Prostate gland (tissue), 2 donors: ENCODE measurements at regions not wholly inside any gene's neighbourhood (a gene's known extent, or its start where the extent isn't known, plus 50 kb on each side); places are given as distances from the start of the nearest gene placed in this dataset.

Experiments
- DNase-seq: peaks from one replicate; pipeline ENCODE4 v3.0.0-alpha.2; 2019; ENCODE audit warnings: low spot score
- H3K27ac ChIP-seq, 2 donors: fragments of 200-600 bp; sonication (generic); 2 replicates each; pipeline ENCODE4 v1.5.1; 2017 to 2019
- H3K27me3 ChIP-seq: fragments of 200-600 bp; sonication (generic); replicated peaks from 2 replicates; pipeline ENCODE4 v1.5.1; 2019; ENCODE audit not compliant: insufficient read depth
- H3K36me3 ChIP-seq, 2 donors: fragments of 200-600 bp; sonication (generic); 1 replicate in 1 of 2; 2 replicates in 1 of 2; pipeline versions ENCODE4 v1.5.1 to v1.8.1; 2017 to 2019
- H3K4me1 ChIP-seq: fragments of 200-600 bp; sonication (generic); replicated peaks from 2 replicates; pipeline ENCODE4 v1.5.1; 2019
- H3K4me3 ChIP-seq, 2 donors: fragments of 200-600 bp; sonication (generic); 2 replicates each; pipeline ENCODE4 v1.5.1; 2017 to 2019
- H3K9me3 ChIP-seq: fragments of 200-600 bp; sonication (generic); 2 replicates; pipeline ENCODE4 v1.5.1; 2017
- CTCF ChIP-seq, 4 experiments: fragments of 200-600 bp in 2 of 4; fragments of 450-650 bp in 2 of 4; sonication (generic) in 2 of 4; IDR thresholded peaks; 1 replicate in 3 of 4; 2 replicates in 1 of 4; pipeline ENCODE4 v1.5.1; 2016 to 2019; ENCODE audit warnings: antibody characterized with exemption in 4 of 4, mild to moderate bottlenecking in 2 of 4, moderate library complexity in 2 of 4
- POLR2A ChIP-seq: fragments of 450-650 bp; IDR thresholded peaks from one replicate; pipeline ENCODE4 v1.6.1; 2016; ENCODE audit warnings: antibody characterized with exemption, mild to moderate bottlenecking
- POLR2AphosphoS5 ChIP-seq: sonication (generic); formaldehyde crosslinking; IDR thresholded peaks from one replicate; pipeline ENCODE4 v1.6.1; 2017; ENCODE audit warnings: antibody characterized with exemption
- WGBS: methylation state at CpG from one replicate; pipeline ENCODE4 v1.1.5; 2018; 5-methylcytosine and 5-hydroxymethylcytosine counted together
- intact Hi-C: fragments of 100-400 bp; cut with DNase I; formaldehyde crosslinking; loops from one replicate; pipeline ENCODE4 v1.14.2; 2022

- Histone ChIP-seq H3K27me3 (peaks cover 2% of the 10 kb centered on the region), H3K9me3 (no peaks in the 10 kb centered on the region), H3K27ac (no peak overlapping the region), H3K36me3 (no peaks in the 10 kb centered on the region), H3K4me1 (no peaks in the 10 kb centered on the region), H3K4me3 (no peak overlapping the region)
- no peak for DNase-seq
- 79% methylated on average over 6 of the region's 6 CpGs for WGBS
- intact Hi-C loops: no loop called here
- no peak for TF ChIP-seq CTCF (IDR thresholded peaks at IDR 0.05)
- TF ChIP-seq POLR2AphosphoS5: no peak
- no peak for TF ChIP-seq POLR2A
Measured at GRCh38 chr18:24918257-24918656, 433.7 kb downstream of the ZNF521 start.

GRCh38 chr18:24919181-24919797 lies 432.7 kb downstream of the ZNF521 start:
- Histone ChIP-seq H3K9me3 (no peaks in the 10 kb centered on the region), H3K27ac (no peak overlapping the region), H3K36me3 (no peaks in the 10 kb centered on the region), H3K27me3 (peaks cover 2% of the 10 kb centered on the region), H3K4me1 (no peaks in the 10 kb centered on the region), H3K4me3 (no peak overlapping the region)
- no peak for DNase-seq
- no peak for TF ChIP-seq POLR2A
- TF ChIP-seq POLR2AphosphoS5: no peak
- TF ChIP-seq CTCF (IDR thresholded peaks at IDR 0.05): no peak
- intact Hi-C loops: no loop called here
- 75% methylated on average over 10 of the region's 10 CpGs for WGBS

- H3K27me3 ChIP-seq: peaks cover under 1% of the 10 kb centered on the region
- no peaks in the 10 kb centered on the region for H3K9me3 ChIP-seq
- H3K4me1 ChIP-seq: no peaks in the 10 kb centered on the region
- no peak overlapping the region for H3K27ac ChIP-seq
- 75% methylated on average over 4 of the region's 4 CpGs for WGBS
- TF ChIP-seq CTCF (IDR thresholded peaks at IDR 0.05) (no peak), POLR2A (no peak), POLR2AphosphoS5 (no peak)
- intact Hi-C loops: no loop called here
- DNase-seq: no peak
- no peaks in the 10 kb centered on the region for H3K36me3 ChIP-seq
- no peak overlapping the region for H3K4me3 ChIP-seq
Measured at GRCh38 chr18:24922491-24922890, 429.5 kb downstream of the ZNF521 start.

GRCh38 chr18:24923138-24923537 lies 428.8 kb downstream of the ZNF521 start:
- Histone ChIP-seq H3K4me3 (no peak overlapping the region), H3K27me3 (no peaks in the 10 kb centered on the region), H3K4me1 (no peaks in the 10 kb centered on the region), H3K36me3 (no peaks in the 10 kb centered on the region), H3K27ac (no peak overlapping the region), H3K9me3 (no peaks in the 10 kb centered on the region)
- DNase-seq: no peak
- intact Hi-C loops: no loop called here
- TF ChIP-seq POLR2AphosphoS5 (no peak), POLR2A (no peak), CTCF (IDR thresholded peaks at IDR 0.05) (no peak)
- whole genome bisulfite sequencing: 0% methylated on average over 1 of the region's 1 CpG

GRCh38 chr18:24924066-24924716 lies 427.8 kb downstream of the ZNF521 start:
- TF ChIP-seq CTCF (IDR thresholded peaks at IDR 0.05) (no peak), POLR2A (no peak), POLR2AphosphoS5 (no peak)
- intact Hi-C loops: no loop called here
- Histone ChIP-seq H3K9me3 (no peaks in the 10 kb centered on the region), H3K36me3 (no peaks in the 10 kb centered on the region), H3K27ac (no peak overlapping the region), H3K4me3 (no peak overlapping the region), H3K27me3 (no peaks in the 10 kb centered on the region), H3K4me1 (no peaks in the 10 kb centered on the region)
- 84% methylated on average over 11 of the region's 12 CpGs for WGBS
- DNase-seq: no peak
